Activated CD4-positive, alpha-beta T cell treated with anti-CD3 and anti-CD28 coated beads for 36 hours (primary cell): ENCODE measurements at regions not wholly inside any gene's neighbourhood (a gene's known extent, or its start where the extent isn't known, plus 50 kb on each side); places are given as distances from the start of the nearest gene placed in this dataset.

Source experiments
- ATAC-seq: fragments of 200-7000 bp; cut with Tn5 transposase; one replicate; pipeline ENCODE4 v1.10.0; 2021; ENCODE audit warnings: mild to moderate bottlenecking, moderate library complexity
- CTCF ChIA-PET: fragments of 350-600 bp; sonication (Branson Sonifier 250); formaldehyde crosslinking; loops from one replicate; lab custom pipeline; 2021; ENCODE audit warnings: antibody characterized with exemption; lab: Charles Lee
- POLR2A ChIA-PET: fragments of 350-600 bp; sonication (Branson Sonifier 250); formaldehyde crosslinking; loops from one replicate; lab custom pipeline; 2021; ENCODE audit warnings: antibody characterized with exemption, inconsistent platforms; lab: Charles Lee
- DNase-seq: peaks from one replicate; pipeline ENCODE4 v3.0.0-alpha.2; 2020
- H3K27ac Mint-ChIP-seq: one replicate; pipeline ENCODE4 v1.8.0; 2021; ENCODE audit warnings: mixed read lengths
- H3K27me3 Mint-ChIP-seq: one replicate; pipeline ENCODE4 v1.8.0; 2021; ENCODE audit warnings: mixed read lengths
- H3K36me3 Mint-ChIP-seq: one replicate; pipeline ENCODE4 v1.8.0; 2021; ENCODE audit warnings: low read depth, mixed read lengths
- H3K4me1 Mint-ChIP-seq: one replicate; pipeline ENCODE4 v1.8.0; 2021; ENCODE audit warnings: mixed read lengths
- H3K4me3 Mint-ChIP-seq: one replicate; pipeline ENCODE4 v1.8.0; 2021; ENCODE audit warnings: mild to moderate bottlenecking, moderate library complexity, mixed read lengths
- H3K9me3 Mint-ChIP-seq: one replicate; pipeline ENCODE4 v1.8.0; 2021; ENCODE audit warnings: low read depth, mixed read lengths
- intact Hi-C, 2 experiments: fragments of 100-400 bp; cut with DNase I in 1 of 2; cut with micrococcal nuclease in 1 of 2; formaldehyde crosslinking; loops; one replicate each; pipeline versions ENCODE4 v1.14.2 to v1.15.1; 2022 to 2024; cut with DNase I, micrococcal nuclease

DNA sequence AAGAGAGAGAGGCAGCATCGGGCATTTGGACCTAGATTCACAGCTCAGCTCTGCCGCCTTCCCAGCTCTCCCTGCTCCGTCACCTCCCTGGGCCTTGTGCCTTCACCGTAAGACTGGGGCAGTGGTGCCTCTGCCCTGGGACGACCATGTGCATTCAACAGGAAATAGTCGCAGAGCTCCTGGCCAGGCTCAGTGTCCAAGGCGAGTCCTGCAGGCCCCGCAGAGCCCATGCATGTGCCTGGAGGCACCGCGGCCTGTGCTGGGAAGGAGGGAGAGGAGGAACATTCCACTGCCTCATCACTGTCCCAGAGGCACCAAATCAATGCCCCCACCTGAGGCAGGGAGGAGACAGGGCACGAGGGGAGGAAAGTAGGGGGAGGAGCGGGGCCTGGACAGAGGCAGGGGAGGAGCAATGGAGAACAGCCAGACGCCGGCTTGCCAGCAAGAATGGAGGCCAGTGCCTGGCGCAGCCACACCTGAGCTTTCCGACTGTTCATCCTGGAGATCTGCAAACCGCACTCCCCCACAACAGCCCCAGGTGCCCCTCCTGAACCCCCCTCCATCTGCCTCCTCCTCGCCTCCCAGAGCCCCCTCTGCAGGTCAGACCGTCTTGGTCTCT lies 74.4 kb upstream of the PRR5 start:
- CTCF ChIA-PET, result interaction anchor here (0.7 to 5.0 kb wide), 8 partner anchors 17 to 745 kb away, joined by 3 to 32 read pairs (median 3); no protein-coding TSS in a partner anchor
- no peak overlapping the region for H3K4me3 Mint-ChIP-seq
- DNase-seq (no peak), ATAC-seq (no peak)
- H3K4me1 Mint-ChIP-seq, result peaks cover 3% of the 10 kb centered on the region
- peaks cover 3% of the 10 kb centered on the region for H3K27me3 Mint-ChIP-seq
- H3K9me3 Mint-ChIP-seq, result peaks cover 4% of the 10 kb centered on the region
- H3K27ac Mint-ChIP-seq, result no peak overlapping the region
- intact Hi-C loops, result loop anchor here (2.0 to 10.0 kb wide), 3 partner anchors 291 to 813 kb away; partner anchors contain the start of gene EFCAB6 (in 1 of the 2)
- H3K36me3 Mint-ChIP-seq, result no peaks in the 10 kb centered on the region
- POLR2A ChIA-PET, result no interaction called here

DNA sequence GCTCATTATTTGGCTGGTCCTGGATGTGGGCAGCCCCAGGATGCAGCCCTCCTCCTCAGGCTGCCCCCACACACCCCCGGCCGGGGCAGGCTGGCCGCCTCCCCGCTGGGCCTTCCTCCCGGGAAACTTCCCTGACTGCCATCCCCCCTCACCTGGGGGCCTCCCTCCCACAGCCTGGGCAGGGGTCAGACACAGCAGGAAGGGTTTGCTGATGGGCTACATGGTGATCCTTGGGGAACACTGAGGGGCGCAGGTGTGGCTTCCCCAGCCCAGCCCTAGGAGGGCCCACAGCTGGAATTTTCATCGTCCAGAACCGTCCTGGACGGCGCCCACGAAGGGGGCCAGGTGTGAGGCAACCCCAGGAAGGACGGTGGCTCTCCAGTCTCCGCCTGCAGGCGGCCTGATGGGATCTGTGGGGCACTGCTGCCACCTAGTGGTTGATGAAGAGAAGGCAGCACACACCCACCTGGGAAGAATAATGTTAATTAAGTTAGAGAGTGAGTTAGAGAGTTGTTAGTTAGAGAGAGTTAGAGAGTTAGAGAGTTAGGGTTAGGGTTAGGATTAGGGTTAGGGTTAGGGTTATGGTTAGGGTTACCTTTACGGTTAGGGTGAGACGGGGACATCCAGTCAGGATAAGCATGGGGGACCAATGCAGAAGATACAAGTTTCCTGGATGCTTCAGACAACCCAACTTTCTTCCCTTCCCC lies 75.9 kb upstream of the PRR5 start:
- ATAC-seq (peak; percentile 85), DNase-seq (peak; percentile 87)
- ChIA-PET CTCF (interaction anchor here (0.6 to 5.0 kb wide), 21 partner anchors 12 to 1398 kb away, joined by 3 to 32 read pairs (median 3); no protein-coding TSS in a partner anchor), POLR2A (no interaction called here)
- Mint-ChIP-seq H3K27me3 (peaks cover 3% of the 10 kb centered on the region), H3K4me3 (no peak overlapping the region), H3K4me1 (peaks cover 3% of the 10 kb centered on the region), H3K36me3 (no peaks in the 10 kb centered on the region), H3K27ac (no peak overlapping the region), H3K9me3 (no peaks in the 10 kb centered on the region)
- intact Hi-C loops, result loop anchor here (1.0 to 10.0 kb wide), 7 partner anchors 289 to 1238 kb away; partner anchors contain the start of gene EFCAB6 (in 1 of the 2)

DNA sequence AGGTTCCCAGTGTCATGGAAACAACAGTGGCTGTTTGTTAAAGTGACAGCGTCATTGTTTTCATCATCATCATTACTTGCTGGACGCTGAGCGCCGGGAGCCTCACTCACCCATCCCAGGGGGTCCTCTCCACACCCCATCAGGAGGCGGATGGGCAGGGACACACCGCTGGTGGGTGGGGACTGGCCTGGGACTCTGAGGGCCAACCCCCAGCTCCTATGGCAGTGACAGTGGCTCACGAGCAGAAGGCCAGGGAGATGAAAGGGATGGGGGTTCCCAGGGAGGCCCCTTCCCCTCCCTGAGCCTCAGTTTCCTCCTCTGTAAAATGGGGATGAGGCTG lies 76.6 kb upstream of the PRR5 start:
- ATAC-seq, result no peak
- no peak for DNase-seq
- Mint-ChIP-seq H3K27ac (no peak overlapping the region), H3K9me3 (no peaks in the 10 kb centered on the region), H3K36me3 (no peaks in the 10 kb centered on the region), H3K4me3 (no peak overlapping the region), H3K27me3 (peaks cover 3% of the 10 kb centered on the region), H3K4me1 (peaks cover 3% of the 10 kb centered on the region)
- CTCF ChIA-PET, result interaction anchor here (0.6 to 5.0 kb wide), 11 partner anchors 11 to 632 kb away, joined by 3 to 32 read pairs (median 3); no protein-coding TSS in a partner anchor
- intact Hi-C loops, result loop anchor here (10.0 kb wide), 2 partner anchors 291 to 811 kb away; partner anchors contain the start of gene EFCAB6 (in 1 of the 2)
- POLR2A ChIA-PET, result no interaction called here

DNA sequence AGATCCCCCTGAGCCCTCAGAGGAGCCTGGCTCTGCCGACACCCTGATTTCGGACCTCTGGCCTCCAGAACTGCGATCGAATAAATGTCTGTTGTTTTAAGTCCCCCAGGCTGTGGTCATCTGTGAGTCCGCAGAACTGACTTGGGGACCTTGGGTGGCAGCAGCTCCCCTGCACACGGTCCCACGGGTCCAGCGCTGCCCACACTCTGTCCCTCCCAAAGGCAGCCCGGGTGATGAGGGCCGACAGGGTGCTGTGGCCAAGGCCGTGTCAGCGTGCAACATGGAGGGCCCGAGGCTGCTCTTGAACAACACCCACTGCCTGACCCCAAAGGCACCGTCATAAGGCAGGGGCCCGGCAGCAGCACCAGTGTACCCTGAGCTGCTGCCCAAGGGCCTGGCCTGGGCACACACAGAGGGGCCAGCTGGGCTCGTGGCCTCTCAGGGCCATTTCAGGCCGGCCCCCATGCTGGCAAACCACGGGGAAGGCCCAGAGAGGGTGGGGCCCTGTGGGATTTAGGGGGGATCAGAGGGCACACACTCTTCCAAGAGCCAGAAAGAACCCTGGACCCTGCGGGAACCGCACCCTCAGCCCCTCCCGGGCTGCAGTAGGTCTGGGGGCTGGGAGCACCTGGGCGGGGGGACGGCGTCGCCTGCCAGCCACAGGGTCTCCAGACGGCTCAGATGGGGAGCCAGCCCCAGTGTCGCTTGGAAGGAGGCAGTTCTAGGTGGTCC lies 77.1 kb upstream of the PRR5 start:
- no peak overlapping the region for H3K27ac Mint-ChIP-seq
- no peak for DNase-seq
- no peaks in the 10 kb centered on the region for H3K9me3 Mint-ChIP-seq
- no peaks in the 10 kb centered on the region for H3K36me3 Mint-ChIP-seq
- ChIA-PET CTCF (interaction anchor here (0.6 to 5.0 kb wide), 7 partner anchors 26 to 631 kb away, joined by 3 to 32 read pairs (median 3); no protein-coding TSS in a partner anchor), POLR2A (interaction anchor here (0.6 kb wide), 1 partner anchor 416 kb away, joined by 3 read pairs; no protein-coding TSS in a partner anchor)
- peaks cover 3% of the 10 kb centered on the region for H3K27me3 Mint-ChIP-seq
- H3K4me1 Mint-ChIP-seq, result peaks cover 3% of the 10 kb centered on the region
- no peak overlapping the region for H3K4me3 Mint-ChIP-seq
- intact Hi-C loops, result loop anchor here (5.0 to 10.0 kb wide), 4 partner anchors 168 to 810 kb away; partner anchors contain the start of genes EFCAB6 (in 1 of the 2) and PARVG (in 1 of the 2)
- no peak for ATAC-seq

DNA sequence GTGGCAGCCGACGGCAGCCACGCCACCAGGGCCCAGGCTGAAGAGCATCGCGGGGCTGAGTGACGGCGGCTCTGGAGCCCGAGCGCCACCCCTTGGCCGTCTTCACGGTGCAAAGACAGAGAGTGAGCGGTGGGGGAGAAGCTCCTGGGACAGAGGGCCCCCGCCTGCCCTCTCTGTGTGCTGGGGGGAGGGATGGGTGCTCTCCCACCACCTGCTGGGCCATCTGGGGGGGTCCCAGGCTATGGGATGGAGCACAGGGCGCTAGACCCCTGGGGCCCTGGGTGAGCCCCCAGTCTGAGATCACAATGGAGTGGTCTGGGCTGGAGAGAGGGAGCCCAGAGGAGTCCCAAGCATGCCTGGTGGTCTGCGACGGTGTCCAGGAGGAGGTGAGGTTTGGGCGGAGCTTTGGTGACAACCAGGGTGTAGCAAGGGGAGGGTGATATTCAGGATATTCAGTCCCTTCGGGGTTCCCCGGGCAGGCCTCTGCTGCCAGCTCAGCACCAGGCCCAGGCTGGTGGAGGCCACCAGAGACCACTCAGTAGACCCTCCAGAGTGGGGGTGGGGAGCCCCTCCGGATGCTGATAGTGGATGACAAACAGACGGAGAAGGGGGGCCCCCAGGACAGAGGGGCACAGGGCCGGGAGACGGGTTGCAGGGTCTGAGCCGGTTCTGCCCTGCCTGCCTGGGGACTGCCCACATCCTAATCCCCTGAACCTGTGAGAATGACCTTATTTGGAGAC lies 78.1 kb upstream of the PRR5 start:
- no peaks in the 10 kb centered on the region for H3K36me3 Mint-ChIP-seq
- ATAC-seq (peak; percentile 38), DNase-seq (peak; percentile 52)
- H3K4me3 Mint-ChIP-seq, result no peak overlapping the region
- POLR2A ChIA-PET, result no interaction called here
- no peak overlapping the region for H3K27ac Mint-ChIP-seq
- H3K9me3 Mint-ChIP-seq, result no peaks in the 10 kb centered on the region
- intact Hi-C loops, result loop anchor here (5.0 to 10.0 kb wide), 4 partner anchors 167 to 809 kb away; partner anchors contain the start of genes EFCAB6 (in 1 of the 2) and PARVG (in 1 of the 2)
- H3K27me3 Mint-ChIP-seq, result peaks cover 3% of the 10 kb centered on the region
- CTCF ChIA-PET, result interaction anchor here (0.6 to 5.0 kb wide), 3 partner anchors 294 to 630 kb away, joined by 3 to 32 read pairs (median 3); no protein-coding TSS in a partner anchor
- peaks cover 3% of the 10 kb centered on the region for H3K4me1 Mint-ChIP-seq

DNA sequence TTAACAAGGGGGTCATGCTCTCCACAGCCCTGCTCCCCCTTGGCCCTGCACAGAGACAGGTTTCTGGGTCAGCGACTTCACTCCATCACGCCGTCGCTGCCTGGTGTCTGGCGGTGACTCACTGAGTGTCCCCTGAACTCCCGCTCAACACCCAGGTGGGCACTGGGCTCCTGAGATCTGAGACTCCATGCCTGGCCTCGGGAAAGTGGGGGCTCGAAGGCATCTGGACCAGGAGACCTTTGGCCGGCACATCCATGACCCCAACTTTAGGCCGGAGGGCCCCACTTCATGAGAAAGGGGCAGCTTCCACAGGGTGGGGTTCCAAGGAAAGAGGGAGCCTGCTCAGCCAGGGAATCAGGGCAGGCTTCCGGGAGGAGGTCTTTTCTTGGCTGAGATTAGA lies 79.3 kb upstream of the PRR5 start:
- peaks cover 3% of the 10 kb centered on the region for H3K4me1 Mint-ChIP-seq
- ATAC-seq (no peak), DNase-seq (no peak)
- ChIA-PET POLR2A (no interaction called here), CTCF (interaction anchor here (0.7 kb wide), 1 partner anchor 242 kb away, joined by 3 read pairs; no protein-coding TSS in a partner anchor)
- H3K36me3 Mint-ChIP-seq, result no peaks in the 10 kb centered on the region
- intact Hi-C loops, result loop anchor here (5.0 to 10.0 kb wide), 4 partner anchors 165 to 808 kb away; partner anchors contain the start of genes EFCAB6 (in 1 of the 2) and PARVG (in 1 of the 2)
- H3K27me3 Mint-ChIP-seq, result peaks cover 3% of the 10 kb centered on the region
- no peaks in the 10 kb centered on the region for H3K9me3 Mint-ChIP-seq
- H3K27ac Mint-ChIP-seq, result no peak overlapping the region
- H3K4me3 Mint-ChIP-seq, result no peak overlapping the region

DNA sequence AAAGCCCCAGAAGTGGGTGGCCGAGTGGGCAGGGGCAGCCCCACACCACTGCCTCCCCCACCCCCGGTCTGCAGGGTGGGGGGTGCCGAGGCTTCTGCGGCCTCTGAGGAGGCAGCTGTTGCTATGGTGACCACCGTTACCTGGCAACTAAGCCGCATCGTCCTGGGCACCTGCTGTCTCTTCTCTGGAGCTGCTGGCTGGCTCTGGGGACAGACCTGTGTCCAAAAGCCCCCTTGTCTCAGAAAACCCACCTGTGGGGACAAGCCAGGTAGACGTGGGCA lies 79.9 kb upstream of the PRR5 start:
- Mint-ChIP-seq H3K27me3 (peaks cover 3% of the 10 kb centered on the region), H3K27ac (no peak overlapping the region), H3K4me1 (peaks cover 3% of the 10 kb centered on the region), H3K4me3 (no peak overlapping the region), H3K36me3 (no peaks in the 10 kb centered on the region), H3K9me3 (no peaks in the 10 kb centered on the region)
- DNase-seq (peak; percentile 58), ATAC-seq (no peak)
- intact Hi-C loops, result loop anchor here (5.0 to 10.0 kb wide), 4 partner anchors 165 to 807 kb away; partner anchors contain the start of genes EFCAB6 (in 1 of the 2) and PARVG (in 1 of the 2)
- ChIA-PET CTCF (interaction anchor here (0.6 to 0.7 kb wide), 2 partner anchors 241 to 400 kb away, joined by 3 to 4 read pairs; no protein-coding TSS in a partner anchor), POLR2A (no interaction called here)

DNA sequence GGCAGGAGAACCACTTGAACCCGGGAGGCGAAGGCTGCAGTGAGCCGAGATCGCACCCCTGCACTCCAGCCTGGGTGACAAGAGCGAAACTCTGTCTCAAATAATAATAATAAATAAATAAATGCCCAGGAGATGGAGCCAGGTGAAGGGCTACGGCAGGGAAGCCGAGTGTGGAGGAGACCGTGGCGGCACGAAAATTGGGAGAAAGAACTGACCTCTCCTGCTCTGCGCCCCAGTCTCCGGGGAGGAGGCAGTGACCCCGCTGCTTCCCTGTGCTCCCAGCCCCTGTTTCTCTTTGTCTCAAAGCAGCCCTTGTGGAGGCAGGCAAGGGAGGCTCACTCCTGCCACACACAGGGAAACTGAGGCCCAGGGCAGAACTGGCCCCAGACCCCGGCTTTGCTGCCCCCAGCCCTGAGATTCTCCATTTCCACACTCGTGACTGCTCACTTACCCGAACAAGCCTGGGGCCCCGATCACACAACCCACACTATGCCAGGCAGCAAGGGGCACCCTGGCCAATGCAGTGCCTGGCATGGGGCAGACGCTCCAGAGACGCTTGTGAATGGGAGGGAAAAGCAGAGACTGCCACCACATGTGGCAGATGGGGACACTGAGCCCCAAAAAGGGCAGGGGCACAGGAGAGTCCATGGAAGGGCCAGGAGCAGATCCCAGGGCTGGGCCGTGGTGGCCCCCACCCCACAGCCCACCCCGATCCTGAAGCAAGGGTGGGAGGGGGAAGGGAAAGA lies 80.4 kb upstream of the PRR5 start:
- Mint-ChIP-seq H3K27ac (no peak overlapping the region), H3K4me3 (no peak overlapping the region), H3K36me3 (no peaks in the 10 kb centered on the region), H3K4me1 (peaks cover 3% of the 10 kb centered on the region), H3K27me3 (peaks cover 3% of the 10 kb centered on the region), H3K9me3 (no peaks in the 10 kb centered on the region)
- ATAC-seq, result no peak
- POLR2A ChIA-PET, result no interaction called here
- CTCF ChIA-PET, result interaction anchor here (0.6 kb wide), 1 partner anchor 400 kb away, joined by 4 read pairs; no protein-coding TSS in a partner anchor
- intact Hi-C loops, result loop anchor here (5.0 to 10.0 kb wide), 4 partner anchors 164 to 807 kb away; partner anchors contain the start of genes EFCAB6 (in 1 of the 2) and PARVG (in 1 of the 2)
- DNase-seq, result no peak

DNA sequence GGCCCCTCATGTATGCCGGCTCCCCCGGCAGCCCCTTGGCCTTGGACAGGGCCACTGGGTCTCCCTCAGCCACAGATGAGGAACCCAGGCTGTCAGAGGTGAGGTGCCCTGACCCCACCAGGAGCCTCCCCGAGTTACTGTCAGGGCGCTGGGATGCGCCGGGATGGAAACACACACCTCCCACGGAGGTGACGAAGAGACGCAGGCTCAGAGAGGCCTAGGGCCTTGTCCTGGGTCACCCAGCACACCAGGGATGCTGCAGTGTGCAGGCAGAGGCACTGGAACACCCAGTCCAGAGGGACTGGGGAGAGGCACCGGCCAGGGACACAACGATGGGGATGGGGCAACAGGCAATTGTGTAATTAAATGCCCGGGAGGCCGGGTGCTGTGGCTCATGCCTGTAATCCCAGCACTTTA lies 81.2 kb upstream of the PRR5 start:
- Mint-ChIP-seq H3K4me1 (no peaks in the 10 kb centered on the region), H3K4me3 (no peak overlapping the region), H3K27me3 (no peaks in the 10 kb centered on the region), H3K36me3 (no peaks in the 10 kb centered on the region), H3K27ac (no peak overlapping the region), H3K9me3 (no peaks in the 10 kb centered on the region)
- ChIA-PET POLR2A (no interaction called here), CTCF (no interaction called here)
- intact Hi-C loops, result loop anchor here (1.0 to 10.0 kb wide), 5 partner anchors 123 to 806 kb away; partner anchors contain the start of genes EFCAB6 (in 1 of the 2), PARVG (in 1 of the 2) and RTL6 (in 1 of the 2)
- no peak for DNase-seq
- no peak for ATAC-seq
